ENCODE measurements at regions not wholly inside any gene's neighbourhood (a gene's known extent, or its start where the extent isn't known, plus 50 kb on each side); places are given as distances from the start of the nearest gene placed in this dataset.
"Not testable (repeated sequence)": the region's sequence is repeated elsewhere in the genome, so short reads cannot be mapped to it uniquely, and the experiment has no call there.

DNA sequence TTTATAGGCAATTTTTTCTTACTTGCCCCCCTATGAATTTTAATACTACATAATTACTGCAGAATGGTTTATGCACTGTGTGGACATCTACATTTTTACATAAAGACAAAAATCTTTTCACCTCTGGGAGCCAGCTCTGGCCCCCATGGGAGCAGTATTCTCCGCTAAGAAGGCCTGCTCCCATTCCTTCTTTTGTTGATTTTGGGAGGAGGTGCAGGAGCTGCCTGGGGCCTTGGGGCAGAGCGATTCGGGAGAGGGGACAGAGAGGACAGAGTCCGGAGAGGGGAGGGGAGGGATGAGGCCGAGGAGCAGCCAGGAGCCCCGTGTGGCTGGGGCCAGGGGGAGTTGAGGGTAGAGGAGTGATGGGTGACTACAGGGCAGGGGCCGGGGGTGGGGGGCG is 452.0 kb downstream of the PREX1 start:
- Mint-ChIP-seq H3K27me3 (ENCODE audit: insufficient read depth, unreplicated experiment) (peaks cover 58% of the 10 kb centered on the region), H3K4me3 (ENCODE audit: unreplicated experiment) (no peak overlapping the region), H3K36me3 (ENCODE audit: insufficient read depth, unreplicated experiment) (no peaks in the 10 kb centered on the region), H3K9me3 (ENCODE audit: unreplicated experiment) (no peaks in the 10 kb centered on the region), H3K27ac (ENCODE audit: low read depth, unreplicated experiment) (no peak overlapping the region), H3K4me1 (ENCODE audit: insufficient read depth, unreplicated experiment) (peaks cover 4% of the 10 kb centered on the region)
- intact Hi-C loops (cut with micrococcal nuclease) = no loop called here
- TF ChIP-seq, protein P1, sequence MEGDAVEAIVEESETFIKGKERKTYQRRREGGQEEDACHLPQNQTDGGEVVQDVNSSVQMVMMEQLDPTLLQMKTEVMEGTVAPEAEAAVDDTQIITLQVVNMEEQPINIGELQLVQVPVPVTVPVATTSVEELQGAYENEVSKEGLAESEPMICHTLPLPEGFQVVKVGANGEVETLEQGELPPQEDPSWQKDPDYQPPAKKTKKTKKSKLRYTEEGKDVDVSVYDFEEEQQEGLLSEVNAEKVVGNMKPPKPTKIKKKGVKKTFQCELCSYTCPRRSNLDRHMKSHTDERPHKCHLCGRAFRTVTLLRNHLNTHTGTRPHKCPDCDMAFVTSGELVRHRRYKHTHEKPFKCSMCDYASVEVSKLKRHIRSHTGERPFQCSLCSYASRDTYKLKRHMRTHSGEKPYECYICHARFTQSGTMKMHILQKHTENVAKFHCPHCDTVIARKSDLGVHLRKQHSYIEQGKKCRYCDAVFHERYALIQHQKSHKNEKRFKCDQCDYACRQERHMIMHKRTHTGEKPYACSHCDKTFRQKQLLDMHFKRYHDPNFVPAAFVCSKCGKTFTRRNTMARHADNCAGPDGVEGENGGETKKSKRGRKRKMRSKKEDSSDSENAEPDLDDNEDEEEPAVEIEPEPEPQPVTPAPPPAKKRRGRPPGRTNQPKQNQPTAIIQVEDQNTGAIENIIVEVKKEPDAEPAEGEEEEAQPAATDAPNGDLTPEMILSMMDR (IDR thresholded peaks at IDR 0.05; ENCODE audit: unreplicated experiment) = no peak
- DNase-seq (ENCODE audit: unreplicated experiment) = no peak
- BruUV-seq (replicated peaks) = no TSS peak
- ChIA-PET CTCF (interaction anchor here (1.5 kb wide), 1 partner anchor 245 kb away, joined by 7 read pairs; no protein-coding TSS in a partner anchor), POLR2A (no interaction called here)

DNA sequence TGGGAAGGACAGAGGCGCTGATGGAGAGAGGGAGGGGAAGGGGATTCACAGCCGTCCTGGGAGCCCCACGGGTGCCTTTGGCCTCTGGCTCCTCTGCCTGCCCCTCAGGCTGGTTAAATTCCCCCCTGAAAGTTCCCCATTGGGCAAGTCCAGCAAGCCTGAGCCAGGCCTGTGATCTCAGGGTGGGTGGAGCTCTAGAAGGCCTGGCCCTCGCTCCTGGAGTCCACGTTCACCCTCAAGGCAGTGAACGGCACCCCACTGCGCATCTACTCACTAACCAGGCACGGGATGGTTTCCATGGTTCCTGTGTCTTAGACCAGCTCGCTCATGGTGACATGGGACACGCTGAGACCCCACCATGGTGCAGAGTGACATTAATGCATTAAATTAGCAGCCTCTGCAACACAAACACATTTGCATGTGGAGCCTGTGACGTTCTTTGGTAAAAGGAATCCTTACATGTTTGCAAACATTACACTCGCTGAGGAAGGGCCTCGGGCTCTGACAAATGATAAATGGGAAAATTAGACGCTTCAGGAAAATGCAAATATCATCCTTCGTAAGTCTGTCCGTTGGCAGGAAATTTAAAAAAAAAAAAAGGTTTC is 452.7 kb downstream of the PREX1 start:
- ChIA-PET CTCF (interaction anchor here (0.5 to 1.3 kb wide), 3 partner anchors 9 to 246 kb away, joined by 3 to 5 read pairs (median 3); no protein-coding TSS in a partner anchor), POLR2A (no interaction called here)
- intact Hi-C loops (cut with micrococcal nuclease) = no loop called here
- H3K9me3 Mint-ChIP-seq (ENCODE audit: unreplicated experiment) = no peaks in the 10 kb centered on the region
- BruUV-seq (replicated peaks) = no TSS peak
- H3K27me3 Mint-ChIP-seq (ENCODE audit: insufficient read depth, unreplicated experiment) = peaks cover 65% of the 10 kb centered on the region
- peaks cover 4% of the 10 kb centered on the region for H3K4me1 Mint-ChIP-seq (ENCODE audit: insufficient read depth, unreplicated experiment)
- TF ChIP-seq, protein P1 (IDR thresholded peaks at IDR 0.05; ENCODE audit: unreplicated experiment) = no peak
- no peak overlapping the region for H3K4me3 Mint-ChIP-seq (ENCODE audit: unreplicated experiment)
- no peak for DNase-seq (ENCODE audit: unreplicated experiment)
- no peaks in the 10 kb centered on the region for H3K36me3 Mint-ChIP-seq (ENCODE audit: insufficient read depth, unreplicated experiment)
- no peak overlapping the region for H3K27ac Mint-ChIP-seq (ENCODE audit: low read depth, unreplicated experiment)

DNA sequence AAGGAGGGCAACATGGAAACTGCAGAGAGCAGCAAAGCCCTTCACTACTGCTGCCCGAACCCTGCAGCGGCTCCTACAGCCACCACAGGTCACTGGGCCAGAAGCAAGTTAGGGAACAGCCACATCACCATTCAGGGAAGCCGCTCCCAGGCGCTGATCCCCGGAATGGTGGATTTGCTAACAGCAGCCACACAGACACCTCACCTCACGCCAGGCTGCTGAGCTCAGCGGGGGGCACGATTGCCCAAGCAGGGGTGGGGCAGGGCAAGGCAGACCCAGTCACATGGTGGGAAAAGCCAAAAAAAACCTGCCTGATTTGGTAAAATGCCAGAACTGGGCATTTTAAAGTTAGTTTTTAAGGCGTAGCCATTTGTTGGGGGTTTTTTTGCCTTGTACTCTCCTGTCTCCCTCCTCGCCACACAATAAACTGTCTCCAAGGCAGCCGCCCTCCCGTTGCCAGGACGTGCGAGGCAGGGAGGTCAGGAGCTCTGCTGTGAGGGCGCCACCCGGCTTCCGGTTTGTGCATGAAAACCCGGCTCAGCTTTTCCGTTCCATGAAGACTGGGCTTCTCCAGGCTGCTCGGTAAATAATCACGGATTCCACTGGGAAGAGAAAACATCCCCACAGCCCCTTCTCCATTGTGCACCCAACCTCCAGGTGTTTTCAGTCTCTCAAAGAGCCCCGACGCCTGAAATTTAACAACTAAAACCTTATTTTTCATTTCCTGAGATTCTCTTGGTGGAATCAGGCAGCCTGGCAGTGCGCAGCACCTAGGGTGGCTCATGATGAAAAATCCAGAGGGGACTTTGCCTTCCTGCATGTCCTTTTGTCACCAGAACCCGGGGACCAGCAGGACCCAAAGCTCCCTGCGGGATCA is 453.5 kb downstream of the PREX1 start:
- TF ChIP-seq, protein P1 (IDR thresholded peaks at IDR 0.05; ENCODE audit: unreplicated experiment) = peak; percentile 9
- BruUV-seq (replicated peaks); H3K4me3 Mint-ChIP-seq (ENCODE audit: unreplicated experiment); intact Hi-C loops (cut with micrococcal nuclease); H3K9me3 Mint-ChIP-seq (ENCODE audit: unreplicated experiment); H3K4me1 Mint-ChIP-seq (ENCODE audit: insufficient read depth, unreplicated experiment); H3K36me3 Mint-ChIP-seq (ENCODE audit: insufficient read depth, unreplicated experiment); POLR2A ChIA-PET; H3K27ac Mint-ChIP-seq (ENCODE audit: low read depth, unreplicated experiment): not testable (repeated sequence)
- peak; percentile 57 for DNase-seq (ENCODE audit: unreplicated experiment)
- CTCF ChIA-PET = interaction anchor here (0.5 to 1.3 kb wide), 3 partner anchors 8 to 247 kb away, joined by 3 to 5 read pairs (median 3); no protein-coding TSS in a partner anchor
- peaks cover 69% of the 10 kb centered on the region for H3K27me3 Mint-ChIP-seq (ENCODE audit: insufficient read depth, unreplicated experiment)

DNA sequence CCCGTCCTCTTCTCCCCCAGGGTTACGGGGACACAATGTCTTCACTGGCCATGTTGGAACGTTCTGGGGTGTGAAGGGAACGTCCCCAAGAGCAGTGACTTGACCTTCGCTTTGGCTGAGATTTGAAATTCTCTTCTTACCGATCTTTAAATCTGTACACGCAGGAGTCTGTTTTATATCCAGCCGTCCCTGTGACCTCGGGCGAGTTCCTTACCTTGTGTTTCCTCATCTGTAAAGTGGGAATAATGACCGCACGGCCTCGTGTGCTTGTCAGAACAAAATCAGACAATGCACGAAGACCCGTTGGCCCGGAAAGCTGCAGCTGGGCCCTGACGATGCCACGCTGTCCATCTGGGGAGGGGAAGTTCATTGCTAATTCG is 454.3 kb downstream of the PREX1 start:
- intact Hi-C loops (cut with micrococcal nuclease) = no loop called here
- H3K27me3 Mint-ChIP-seq (ENCODE audit: insufficient read depth, unreplicated experiment) = peaks cover 69% of the 10 kb centered on the region
- no peak overlapping the region for H3K4me3 Mint-ChIP-seq (ENCODE audit: unreplicated experiment)
- no peak overlapping the region for H3K27ac Mint-ChIP-seq (ENCODE audit: low read depth, unreplicated experiment)
- no peak for DNase-seq (ENCODE audit: unreplicated experiment)
- TF ChIP-seq, protein P1 (IDR thresholded peaks at IDR 0.05; ENCODE audit: unreplicated experiment) = no peak
- peaks cover 4% of the 10 kb centered on the region for H3K4me1 Mint-ChIP-seq (ENCODE audit: insufficient read depth, unreplicated experiment)
- no peaks in the 10 kb centered on the region for H3K36me3 Mint-ChIP-seq (ENCODE audit: insufficient read depth, unreplicated experiment)
- ChIA-PET POLR2A (no interaction called here), CTCF (no interaction called here)
- H3K9me3 Mint-ChIP-seq (ENCODE audit: unreplicated experiment) = no peaks in the 10 kb centered on the region
- no TSS peak for BruUV-seq (replicated peaks)

DNA sequence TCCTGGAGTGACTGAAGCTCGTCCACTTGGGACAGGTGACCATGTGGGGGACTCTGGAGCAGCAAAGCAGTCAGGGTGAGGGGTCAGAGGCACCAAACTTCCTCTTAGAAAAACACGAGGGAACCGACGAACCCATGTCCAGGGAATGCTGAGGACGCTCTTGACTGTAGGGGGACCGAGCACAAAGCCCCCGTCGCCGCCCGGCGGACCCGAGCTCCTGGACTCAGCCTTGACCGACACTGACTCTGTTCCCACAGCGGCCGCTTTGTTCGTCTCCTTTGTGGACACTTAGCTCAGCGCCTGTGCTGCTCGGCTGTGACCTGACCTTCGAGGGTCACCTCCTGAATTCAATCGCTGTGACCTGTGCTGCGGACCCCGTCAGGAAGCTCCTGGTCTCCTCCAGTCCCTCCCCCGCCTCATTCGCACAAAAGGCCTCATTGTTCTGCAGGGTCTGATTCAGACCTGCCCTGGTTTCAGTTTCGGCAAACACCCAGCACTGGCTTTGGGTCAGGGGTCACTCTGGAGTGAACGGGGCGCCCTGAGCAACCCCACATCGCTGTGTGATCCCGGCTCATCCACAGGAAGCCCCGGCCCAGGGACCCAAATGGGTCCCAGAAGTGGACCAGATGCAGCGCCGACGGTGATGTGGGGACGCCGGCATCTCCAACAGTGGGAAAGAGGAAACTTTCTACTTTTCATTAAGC is 454.8 kb downstream of the PREX1 start:
- H3K4me3 Mint-ChIP-seq (ENCODE audit: unreplicated experiment); DNase-seq (ENCODE audit: unreplicated experiment); BruUV-seq (replicated peaks); H3K4me1 Mint-ChIP-seq (ENCODE audit: insufficient read depth, unreplicated experiment); POLR2A ChIA-PET; H3K27ac Mint-ChIP-seq (ENCODE audit: low read depth, unreplicated experiment); H3K9me3 Mint-ChIP-seq (ENCODE audit: unreplicated experiment); CTCF ChIA-PET; H3K36me3 Mint-ChIP-seq (ENCODE audit: insufficient read depth, unreplicated experiment); intact Hi-C loops (cut with micrococcal nuclease): not testable (repeated sequence)
- H3K27me3 Mint-ChIP-seq (ENCODE audit: insufficient read depth, unreplicated experiment) = peaks cover 69% of the 10 kb centered on the region

All from MCF 10A (cell line).